Gastroesophageal sphincter (tissue), 3 donors: ENCODE measurements at regions not wholly inside any gene's neighbourhood (a gene's known extent, or its start where the extent isn't known, plus 50 kb on each side); places are given as distances from the start of the nearest gene placed in this dataset.

Experiments used
- POLR2A ChIP-seq, 2 donors: fragments of 450-650 bp; IDR thresholded peaks; one replicate each; pipeline ENCODE4 v1.6.1; 2017; ENCODE audit warnings: antibody characterized with exemption in 2 of 2, mild to moderate bottlenecking in 2 of 2, moderate library complexity in 1 of 2
- POLR2AphosphoS5 ChIP-seq: sonication (generic); formaldehyde crosslinking; IDR thresholded peaks from one replicate; pipeline ENCODE4 v1.6.1; 2017; ENCODE audit warnings: antibody characterized with exemption
- TF ChIP-seq, protein P1 (sequence below), 4 experiments: fragments of 200-600 bp in 2 of 4; fragments of 450-650 bp in 2 of 4; sonication (generic) in 1 of 4; IDR thresholded peaks; one replicate each; pipeline ENCODE4 v1.5.1; 2017 to 2019; ENCODE audit warnings: antibody characterized with exemption in 4 of 4, mild to moderate bottlenecking in 2 of 4, moderate library complexity in 2 of 4

DNA sequence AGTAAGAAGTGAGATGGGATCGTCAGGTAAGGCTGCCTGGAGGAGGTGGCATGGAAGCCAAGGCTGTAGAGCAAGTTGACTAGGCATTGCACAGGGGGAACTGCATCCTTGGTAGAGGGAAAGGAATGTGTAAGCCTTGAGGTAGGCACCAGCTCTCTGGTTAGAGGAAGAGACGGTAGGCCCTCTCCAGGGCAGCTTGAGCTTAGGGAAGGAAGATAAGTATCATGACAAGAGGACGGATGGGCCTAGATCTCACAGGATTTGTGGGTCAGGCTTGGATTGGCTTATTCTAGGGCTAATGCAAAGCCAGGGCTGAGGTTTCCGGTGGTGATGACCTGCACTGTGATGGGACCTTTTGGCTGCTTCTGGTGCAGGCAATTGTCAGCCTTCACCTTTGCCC, 1035.8 kb downstream of the TBC1D22A start:
- TF ChIP-seq, protein P1, sequence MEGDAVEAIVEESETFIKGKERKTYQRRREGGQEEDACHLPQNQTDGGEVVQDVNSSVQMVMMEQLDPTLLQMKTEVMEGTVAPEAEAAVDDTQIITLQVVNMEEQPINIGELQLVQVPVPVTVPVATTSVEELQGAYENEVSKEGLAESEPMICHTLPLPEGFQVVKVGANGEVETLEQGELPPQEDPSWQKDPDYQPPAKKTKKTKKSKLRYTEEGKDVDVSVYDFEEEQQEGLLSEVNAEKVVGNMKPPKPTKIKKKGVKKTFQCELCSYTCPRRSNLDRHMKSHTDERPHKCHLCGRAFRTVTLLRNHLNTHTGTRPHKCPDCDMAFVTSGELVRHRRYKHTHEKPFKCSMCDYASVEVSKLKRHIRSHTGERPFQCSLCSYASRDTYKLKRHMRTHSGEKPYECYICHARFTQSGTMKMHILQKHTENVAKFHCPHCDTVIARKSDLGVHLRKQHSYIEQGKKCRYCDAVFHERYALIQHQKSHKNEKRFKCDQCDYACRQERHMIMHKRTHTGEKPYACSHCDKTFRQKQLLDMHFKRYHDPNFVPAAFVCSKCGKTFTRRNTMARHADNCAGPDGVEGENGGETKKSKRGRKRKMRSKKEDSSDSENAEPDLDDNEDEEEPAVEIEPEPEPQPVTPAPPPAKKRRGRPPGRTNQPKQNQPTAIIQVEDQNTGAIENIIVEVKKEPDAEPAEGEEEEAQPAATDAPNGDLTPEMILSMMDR (IDR thresholded peaks at IDR 0.05), result no peak
- TF ChIP-seq POLR2A (IDR thresholded peaks at IDR 0.05) (no peak), POLR2AphosphoS5 (no peak)
